Activated T-cell treated with anti-CD3 and anti-CD28 coated beads for 4 hours (primary cell): ENCODE measurements at regions not wholly inside any gene's neighbourhood (a gene's known extent, or its start where the extent isn't known, plus 50 kb on each side); places are given as distances from the start of the nearest gene placed in this dataset.
"Not testable (repeated sequence)": the region's sequence is repeated elsewhere in the genome, so short reads cannot be mapped to it uniquely, and the experiment has no call there.

Experiments
- DNase-seq: peaks from one replicate; pipeline ENCODE4 v3.0.0-alpha.2; 2020

DNA sequence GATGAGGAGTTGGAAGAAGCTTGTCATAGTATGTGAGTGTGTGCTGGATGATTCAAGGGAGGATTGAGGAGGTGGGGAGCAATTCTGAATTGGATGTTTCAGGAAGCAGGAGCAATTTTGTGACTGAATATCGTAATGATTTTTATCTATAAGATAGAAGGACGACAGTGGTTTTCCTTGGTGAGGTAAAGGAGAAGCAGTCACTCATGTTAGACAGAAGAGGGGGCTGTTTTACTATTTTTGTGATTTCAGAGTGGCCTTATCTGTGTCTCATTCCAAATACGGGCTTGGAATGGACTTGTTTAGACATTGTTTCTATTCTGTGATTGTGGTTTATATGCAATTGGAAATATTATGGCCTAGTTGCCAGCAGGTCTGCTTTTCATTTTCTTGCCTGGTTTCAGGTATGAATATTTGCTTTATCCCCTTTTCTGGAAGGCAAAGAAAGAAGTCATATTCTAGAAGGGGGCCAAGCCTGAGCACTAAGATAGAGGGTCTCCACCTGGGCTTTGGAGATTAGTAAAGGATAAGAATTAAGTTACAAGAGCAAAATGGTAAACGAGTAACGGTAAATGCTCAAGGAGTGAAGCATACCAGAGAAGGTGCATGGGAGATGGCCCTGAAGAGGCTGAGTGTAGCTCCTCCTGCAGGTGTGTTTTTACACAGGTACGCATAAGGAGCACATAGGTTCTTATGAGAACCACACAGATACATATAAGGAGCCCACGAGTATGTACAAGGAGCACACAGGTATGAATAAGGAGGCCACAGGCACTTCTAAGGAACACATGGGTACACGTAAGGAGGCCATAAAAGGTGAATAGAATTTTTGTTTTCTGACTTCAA lies 124.6 kb upstream of the KCNAB1 start:
- DNase-seq, result no peak

DNA sequence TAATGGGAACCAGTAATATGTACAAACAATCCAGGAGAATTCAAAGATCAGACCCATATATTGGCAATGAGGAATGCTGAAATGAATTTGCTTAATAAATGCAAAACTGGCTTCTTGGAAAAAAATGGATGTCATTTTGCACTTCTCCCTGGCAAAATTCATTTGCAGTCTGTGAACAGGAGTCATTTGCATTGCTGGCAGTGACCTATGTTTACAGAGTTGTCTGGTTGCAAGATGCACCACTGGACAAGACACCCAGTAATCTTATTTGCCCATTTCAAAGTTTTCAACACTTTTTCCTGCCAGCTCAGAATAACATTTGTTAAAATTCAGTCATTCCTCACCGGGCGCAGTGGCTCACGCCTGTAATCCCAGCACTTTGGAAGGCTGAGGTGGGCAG lies 123.5 kb upstream of the KCNAB1 start:
- no peak for DNase-seq

GRCh38 chr3:155998173-155998572 lies 122.2 kb upstream of the KCNAB1 start:
- not testable (repeated sequence) for DNase-seq

DNA sequence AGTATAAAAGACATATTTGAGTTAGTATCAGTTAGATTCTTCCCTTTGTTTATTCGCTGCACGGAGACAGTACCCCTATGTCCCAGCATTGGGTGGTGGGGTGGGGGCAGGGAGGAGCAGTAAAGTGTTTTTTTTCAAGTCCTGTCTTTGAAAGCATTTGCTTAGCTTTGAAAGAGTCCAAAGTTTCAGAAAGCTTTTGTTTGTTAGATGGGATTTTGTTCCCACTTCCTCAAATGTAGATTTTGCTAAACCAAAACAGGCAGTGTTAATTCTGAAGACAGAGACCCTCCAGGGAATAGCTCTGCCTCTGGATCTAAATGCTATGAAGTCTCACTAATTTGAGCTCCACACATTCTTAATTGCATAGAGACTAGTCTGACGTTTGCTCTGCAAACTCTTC lies 114.6 kb upstream of the KCNAB1 start:
- DNase-seq, result no peak

DNA sequence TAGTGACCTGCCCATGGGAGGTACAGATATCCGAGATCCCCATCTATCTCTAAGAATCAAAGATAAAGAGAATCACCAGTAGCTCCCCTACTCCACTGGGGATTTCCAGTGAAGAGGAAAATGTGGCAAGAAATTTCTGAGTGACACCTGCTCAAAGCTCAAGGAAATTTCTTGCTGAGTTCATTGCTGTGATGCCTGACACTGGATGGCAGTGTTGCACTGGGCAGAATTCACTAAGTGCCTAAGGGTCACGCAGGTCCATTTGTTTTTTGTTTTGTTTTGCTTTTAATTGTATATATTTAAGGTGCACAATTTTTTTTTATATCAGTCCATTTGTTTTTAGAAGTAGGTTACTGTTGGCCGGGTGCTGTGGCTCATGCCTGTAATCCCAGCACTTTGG lies 109.5 kb upstream of the KCNAB1 start:
- DNase-seq, result no peak

DNA sequence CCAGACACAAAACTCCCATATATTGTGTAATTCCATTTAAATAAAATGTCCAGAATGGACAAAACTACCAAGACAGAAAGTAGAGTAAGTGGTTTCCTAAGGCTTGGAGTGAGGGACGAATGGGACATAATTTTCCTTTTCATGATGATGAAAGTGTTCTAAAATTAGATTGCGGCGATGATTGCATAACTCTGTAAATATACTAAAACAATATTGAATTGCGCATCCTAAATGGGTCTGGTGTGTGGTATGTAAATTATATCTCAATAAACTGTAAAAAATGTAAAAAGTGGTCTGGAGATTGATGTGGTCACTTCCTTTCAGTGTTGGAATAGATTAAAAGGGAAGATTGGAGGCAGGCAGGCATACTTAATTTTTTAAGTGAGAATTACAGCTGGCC lies 105.9 kb upstream of the KCNAB1 start:
- no peak for DNase-seq

DNA sequence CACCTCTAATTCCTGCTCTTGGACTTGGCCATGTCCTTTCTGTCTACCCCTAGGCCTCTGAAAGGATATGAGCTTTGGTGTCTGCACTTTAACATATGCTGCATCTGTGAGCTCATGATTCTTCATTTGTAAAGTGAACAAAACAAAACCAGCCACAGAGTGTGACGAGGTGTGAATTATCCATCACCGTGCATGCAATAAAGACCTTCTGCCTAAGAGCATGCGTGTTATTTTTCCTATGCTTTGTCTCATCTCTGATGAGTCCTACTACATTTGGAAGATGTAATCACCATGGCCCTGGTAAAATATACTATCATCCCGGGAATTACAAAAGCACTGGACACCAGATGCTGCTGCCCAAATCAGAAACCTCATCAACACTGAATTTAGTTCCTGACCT lies 103.5 kb upstream of the KCNAB1 start:
- DNase-seq, result no peak

- no peak for DNase-seq
These were observed 102.9 kb upstream of the KCNAB1 start for GRCh38 chr3:156017352-156018030.

GRCh38 chr3:156024904-156025533 lies 95.4 kb upstream of the KCNAB1 start:
- DNase-seq, result no peak

- no peak for DNase-seq
These were observed 91.2 kb upstream of the KCNAB1 start for GRCh38 chr3:156029208-156029607.

DNA sequence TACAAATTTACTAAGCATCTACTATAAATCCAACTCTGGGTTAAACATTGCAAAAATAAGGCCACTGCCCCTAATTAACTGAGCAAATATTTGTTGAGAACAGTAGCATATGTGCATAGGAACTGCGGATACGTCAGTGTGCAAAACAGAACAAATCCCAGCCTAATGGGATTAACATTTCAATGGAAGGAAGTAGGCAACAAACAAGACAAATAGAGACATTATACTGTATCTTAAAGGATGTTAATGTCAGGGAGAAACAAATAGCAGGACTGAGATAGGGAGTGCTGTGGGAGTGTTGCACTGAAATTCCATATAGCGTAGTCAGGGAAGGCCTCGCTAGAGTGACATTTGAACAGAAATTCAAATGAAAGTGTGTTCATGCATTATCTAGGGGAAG lies 89.7 kb upstream of the KCNAB1 start:
- DNase-seq, result no peak

- no peak for DNase-seq
These were observed 87.0 kb upstream of the KCNAB1 start for GRCh38 chr3:156033428-156033827.

- DNase-seq, result no peak
These were observed 85.2 kb upstream of the KCNAB1 start for GRCh38 chr3:156035158-156035557.

DNA sequence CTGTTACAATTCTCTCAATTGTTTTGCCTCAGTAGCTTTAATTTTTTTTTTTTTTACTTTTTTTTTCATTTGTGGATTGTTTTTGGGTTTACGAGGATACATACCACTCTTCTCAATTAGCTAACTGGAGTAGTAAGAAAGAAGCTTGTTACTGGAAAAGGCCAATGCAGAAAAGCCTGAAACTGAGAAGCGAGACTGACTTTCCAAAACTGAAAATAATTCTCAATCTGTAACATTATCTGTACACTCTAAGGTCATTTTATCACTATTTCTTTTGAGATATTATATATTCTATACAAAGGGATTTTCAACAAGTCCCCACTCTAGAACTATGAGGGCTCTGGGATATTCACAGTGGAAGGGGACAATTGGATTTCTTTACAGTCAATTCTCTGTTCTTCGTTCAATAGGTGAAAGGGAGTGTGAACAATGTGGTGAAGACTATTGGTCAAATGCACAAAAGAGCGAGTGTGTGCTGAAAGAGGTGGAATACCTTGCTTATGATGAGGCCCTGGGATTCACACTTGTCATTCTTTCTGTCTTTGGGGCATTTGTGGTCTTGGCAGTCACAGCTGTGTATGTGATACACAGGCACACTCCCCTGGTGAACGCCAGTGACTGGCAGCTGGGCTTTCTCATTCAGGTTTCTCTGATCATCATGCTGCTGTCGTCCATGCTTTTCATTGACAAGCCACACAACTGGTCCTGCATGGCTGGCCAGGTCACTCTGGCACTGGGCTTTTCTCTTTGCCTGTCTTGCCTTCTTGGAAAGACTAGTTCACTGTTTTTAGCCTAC lies 83.9 kb upstream of the KCNAB1 start:
- no peak for DNase-seq

GRCh38 chr3:156037356-156037755 lies 83.0 kb upstream of the KCNAB1 start:
- no peak for DNase-seq

DNA sequence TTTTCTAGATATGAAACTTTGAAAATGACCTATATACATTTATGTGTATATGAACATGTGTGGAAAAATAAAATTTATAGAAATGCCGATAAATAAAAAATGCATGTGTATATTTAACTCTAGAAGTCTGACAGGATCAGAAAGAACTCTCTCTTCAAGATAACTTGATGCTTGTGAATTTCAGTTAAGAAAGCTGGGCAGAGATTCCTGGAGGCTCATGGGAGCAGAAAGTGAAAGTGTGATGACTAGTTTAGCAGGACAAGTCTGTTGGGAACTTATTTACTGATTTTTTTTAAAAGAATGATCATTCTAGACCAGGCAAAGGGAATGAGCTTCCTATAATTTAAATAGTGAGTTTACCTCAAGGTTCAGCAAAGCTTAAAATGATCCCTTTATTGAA lies 81.5 kb upstream of the KCNAB1 start:
- no peak for DNase-seq

DNA sequence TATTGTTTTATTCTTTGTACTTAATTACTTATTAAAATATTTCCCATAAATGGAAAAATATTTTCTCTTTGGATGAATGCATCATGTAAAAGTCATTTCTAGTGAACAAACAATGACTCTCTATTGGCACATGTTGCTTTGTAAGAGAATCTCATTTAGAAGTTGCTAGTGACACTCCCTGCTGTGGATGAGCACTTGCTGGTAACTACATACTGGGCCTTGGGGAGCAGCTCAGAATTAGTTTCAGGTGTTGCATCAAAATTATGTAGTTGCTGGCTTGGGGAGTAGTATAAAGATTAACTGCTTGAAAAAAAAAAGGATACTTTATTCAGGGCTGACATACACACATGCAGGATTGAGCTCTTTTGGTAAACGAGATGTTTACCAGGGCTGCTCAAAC lies 80.3 kb upstream of the KCNAB1 start:
- no peak for DNase-seq

DNA sequence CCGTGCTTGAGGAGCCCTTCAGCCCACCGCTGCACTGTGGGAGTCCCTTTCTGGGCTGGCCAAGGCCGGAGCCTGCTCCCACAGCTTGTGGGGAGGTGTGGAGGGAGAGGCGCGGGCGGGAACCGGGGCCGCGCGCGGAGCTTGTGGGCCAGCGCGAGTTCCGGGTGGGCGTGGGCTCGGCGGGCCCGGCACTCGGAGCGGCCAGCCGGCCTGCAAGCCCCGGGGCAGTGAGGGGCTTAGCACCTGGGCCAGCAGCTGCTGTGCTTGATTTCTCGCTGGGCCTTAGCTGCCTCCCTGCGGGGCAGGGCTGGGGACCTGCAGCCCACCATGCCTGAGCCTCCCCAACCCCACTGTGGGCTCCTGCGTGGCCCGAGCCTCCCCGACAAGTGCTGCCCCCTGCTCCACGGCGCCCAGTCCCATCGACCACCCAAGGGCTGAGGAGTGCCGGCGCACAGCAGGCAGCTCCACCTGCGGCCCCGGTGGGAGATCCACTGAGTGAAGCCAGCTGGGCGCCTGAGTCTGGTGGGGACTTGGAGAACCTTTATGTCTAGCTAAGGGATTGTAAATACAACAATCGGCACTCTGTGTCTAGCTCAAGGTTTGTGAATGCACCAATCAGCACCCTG lies 79.0 kb upstream of the KCNAB1 start:
- DNase-seq, result not testable (repeated sequence)

- DNase-seq, result not testable (repeated sequence)
These were observed 78.5 kb upstream of the KCNAB1 start for GRCh38 chr3:156041856-156042255.

DNA sequence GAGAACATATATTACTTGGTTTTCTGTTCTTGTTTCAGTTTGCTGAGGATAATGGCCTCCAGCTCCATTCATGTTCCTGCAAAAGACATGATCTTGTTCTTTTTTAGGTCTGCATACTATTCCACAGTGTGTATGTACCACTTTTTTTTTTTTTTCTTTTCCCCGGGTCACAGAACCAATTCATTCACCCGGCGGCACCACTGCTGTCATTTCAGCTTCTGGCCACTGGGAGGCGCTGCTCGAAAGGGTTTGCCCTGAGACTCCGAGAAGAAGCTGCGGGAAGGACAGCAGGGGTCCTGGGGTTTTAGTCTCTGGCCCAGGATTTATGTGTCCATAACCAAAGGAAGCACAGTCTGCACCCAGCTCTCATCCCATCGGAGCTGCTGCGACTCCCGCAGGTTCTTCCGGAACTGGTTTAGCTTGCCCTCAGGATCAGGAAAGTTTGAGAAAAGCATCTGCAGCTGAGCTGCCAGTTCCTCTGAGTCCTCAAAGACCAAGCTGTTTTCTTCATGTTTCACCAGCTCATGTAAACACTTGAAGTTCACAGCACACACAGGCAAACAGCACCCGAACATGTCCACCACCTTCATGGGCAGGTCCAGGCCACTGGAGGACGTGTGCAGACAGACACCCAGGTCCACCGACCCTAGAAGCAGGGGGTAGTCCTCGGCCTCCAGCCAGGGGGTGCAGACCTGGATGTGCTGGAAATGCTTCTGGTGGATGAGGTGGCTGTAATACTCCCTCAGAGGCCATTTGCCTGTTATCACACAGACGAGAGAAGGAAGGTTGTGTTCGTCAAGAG lies 76.3 kb upstream of the KCNAB1 start:
- peak; percentile 37 for DNase-seq

- DNase-seq, result no peak
These were observed 75.8 kb upstream of the KCNAB1 start for GRCh38 chr3:156044634-156044975.

- not testable (repeated sequence) for DNase-seq
These were observed 71.9 kb upstream of the KCNAB1 start for GRCh38 chr3:156048483-156048882.
